Right ventricle myocardium superior (tissue), 1 donor: ENCODE measurements at regions not wholly inside any gene's neighbourhood (a gene's known extent, or its start where the extent isn't known, plus 50 kb on each side); places are given as distances from the start of the nearest gene placed in this dataset.

Source experiments
- ATAC-seq: fragments of 200-7000 bp; cut with Tn5 transposase; one replicate; pipeline ENCODE4 v1.9.1; 2020; ENCODE audit warnings: mild to moderate bottlenecking; ENCODE audit not compliant: poor library complexity
- DNase-seq: peaks from one replicate; pipeline ENCODE4 v3.0.0-alpha.2; 2020
- intact Hi-C: fragments of 100-400 bp; cut with DNase I; formaldehyde crosslinking; loops from one replicate; pipeline ENCODE4 v1.11.2; 2022
- donor health status: DM: no; HTN: yes; CAD: no; lungs with severe emphysema.

DNA sequence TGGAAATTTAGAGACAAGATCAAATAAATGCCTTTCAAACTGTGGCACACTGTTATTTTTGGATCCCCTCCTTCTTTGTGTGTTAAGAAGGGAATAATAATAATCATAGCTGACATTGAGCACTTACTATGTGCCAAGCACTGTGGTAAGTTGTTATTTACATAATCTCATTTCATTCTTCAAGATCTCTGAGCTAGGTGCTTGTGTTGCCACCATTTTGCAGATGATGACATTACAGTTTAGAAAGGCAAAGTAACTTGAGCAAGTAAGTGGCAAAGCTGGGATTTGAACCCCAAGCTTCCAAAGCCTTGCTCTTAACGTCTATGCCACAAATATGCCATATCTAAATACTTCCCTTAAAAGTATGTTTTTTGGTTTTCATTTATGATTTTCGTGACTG, 121.8 kb upstream of the TMEM161B start:
- ATAC-seq (no peak), DNase-seq (no peak)
- intact Hi-C loops = no loop called here

GRCh38 chr5:88390096-88390441, 121.4 kb upstream of the TMEM161B start:
- intact Hi-C loops = no loop called here
- ATAC-seq (no peak), DNase-seq (no peak)

- intact Hi-C loops = no loop called here
- ATAC-seq = no peak
Observed at GRCh38 chr5:88389338-88390095, 120.9 kb upstream of the TMEM161B start.

DNA sequence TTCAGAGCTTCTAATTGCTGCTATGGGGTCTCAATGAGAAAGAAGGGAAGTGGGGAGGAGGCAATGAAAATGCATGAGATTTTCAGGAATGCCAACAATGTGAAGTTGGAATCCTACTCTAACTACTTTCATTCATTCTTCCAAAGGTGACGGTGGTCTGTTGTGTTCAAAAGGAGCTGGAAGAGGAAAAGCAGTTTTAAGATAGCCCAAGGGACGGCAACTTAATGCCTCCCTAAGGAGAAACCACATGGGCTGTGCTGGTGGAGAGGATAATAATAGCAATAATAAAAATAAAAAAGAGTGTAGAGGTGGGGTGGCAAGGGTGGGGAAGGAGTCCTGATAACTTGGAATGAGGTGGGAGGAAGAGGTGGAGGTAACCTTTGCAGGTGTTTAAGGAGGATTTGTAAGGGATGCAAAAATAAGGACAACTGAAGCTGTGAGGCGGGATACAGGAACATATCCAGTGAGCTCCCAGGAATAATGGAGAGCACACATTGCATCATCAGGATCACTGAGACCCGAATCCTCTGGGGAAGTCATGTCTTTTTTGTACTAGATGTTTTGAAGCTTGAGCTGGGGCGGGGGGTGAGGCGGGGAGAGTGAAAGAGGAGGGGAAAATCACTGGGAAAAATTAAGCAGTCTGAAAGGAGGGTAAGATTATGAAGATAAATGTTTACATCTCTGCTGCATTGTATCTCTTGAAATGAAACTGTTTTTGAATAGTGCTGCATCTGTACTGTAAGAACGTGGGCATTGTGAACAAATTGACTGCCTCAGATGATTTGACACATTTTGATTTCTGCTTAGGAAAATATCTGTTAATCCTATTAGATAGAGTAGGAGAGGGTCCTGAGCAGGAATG, 120.1 kb upstream of the TMEM161B start:
- DNase-seq (no peak), ATAC-seq (no peak)
- intact Hi-C loops = no loop called here

More at GRCh38 chr5:88389338-88390095, 120.9 kb upstream of the TMEM161B start:
- DNase-seq = no peak

DNA sequence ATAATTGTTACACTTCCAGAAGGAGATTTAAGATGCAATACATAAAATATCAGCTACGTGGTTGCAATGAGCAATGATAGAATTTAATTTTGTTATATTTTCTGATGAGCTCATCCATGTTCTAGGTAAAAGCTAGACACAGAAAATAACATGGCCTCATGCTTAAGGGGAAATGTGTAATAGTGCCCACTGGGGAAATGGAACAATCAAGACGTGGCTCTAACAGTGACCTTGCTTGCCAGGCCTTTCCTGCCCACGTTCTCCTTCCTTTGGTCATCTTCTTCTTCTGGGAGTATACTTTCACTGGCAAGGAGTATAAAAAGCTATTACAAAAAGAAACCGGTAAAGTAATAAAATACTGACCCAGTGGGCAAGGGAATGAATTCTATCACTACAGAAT, 116.2 kb upstream of the TMEM161B start:
- DNase-seq (no peak), ATAC-seq (no peak)
- intact Hi-C loops = no loop called here

DNA sequence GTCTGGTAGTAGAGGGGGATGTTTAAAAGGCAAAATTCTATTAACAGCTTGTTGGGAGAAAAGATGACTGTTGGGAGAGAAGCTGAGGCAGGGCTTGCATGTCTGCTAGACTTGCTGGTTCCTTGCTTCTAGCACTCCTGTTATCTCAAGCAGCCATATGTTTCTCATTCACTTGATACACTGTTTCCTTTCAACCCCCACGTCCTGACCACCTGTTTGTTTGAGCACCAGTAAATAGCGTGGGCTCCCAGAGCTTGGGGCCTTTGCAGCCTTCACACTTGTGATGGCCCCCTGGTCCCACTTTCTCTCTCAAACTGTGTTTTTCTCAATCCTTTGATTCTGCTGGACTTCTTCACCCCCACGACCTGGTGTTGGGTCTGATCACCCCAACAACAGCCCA, 111.7 kb upstream of the TMEM161B start:
- intact Hi-C loops = no loop called here
- DNase-seq = no peak
- ATAC-seq = no peak

GRCh38 chr5:88377705-88378656, 109.3 kb upstream of the TMEM161B start:
- intact Hi-C loops = no loop called here
- DNase-seq = no peak
- no peak for ATAC-seq

DNA sequence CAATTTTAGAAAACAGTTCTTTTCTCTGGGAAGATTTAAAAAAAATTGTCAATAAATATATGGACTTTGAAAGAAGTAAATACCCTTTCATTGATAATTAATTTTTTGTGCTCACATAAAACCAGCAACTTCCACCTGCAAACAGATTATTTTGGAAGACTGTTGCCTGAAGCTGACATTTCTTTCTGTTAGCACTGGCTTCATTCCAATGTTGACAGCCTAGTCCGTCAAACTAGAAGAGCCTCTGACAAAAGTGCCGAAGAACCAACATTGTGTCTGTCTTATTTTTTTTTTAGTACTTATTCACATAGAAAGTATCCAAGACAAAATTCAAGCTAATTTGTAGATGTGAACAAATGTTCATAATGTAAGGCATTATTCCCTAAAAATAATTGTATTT, 108.6 kb upstream of the TMEM161B start:
- ATAC-seq (no peak), DNase-seq (no peak)
- intact Hi-C loops = no loop called here

- DNase-seq (no peak), ATAC-seq (no peak)
- intact Hi-C loops = no loop called here
Observed at GRCh38 chr5:88376728-88377127, 108.1 kb upstream of the TMEM161B start.

GRCh38 chr5:88374391-88374790, 105.7 kb upstream of the TMEM161B start:
- ATAC-seq (no peak), DNase-seq (no peak)
- intact Hi-C loops = no loop called here

GRCh38 chr5:88370824-88371223, 102.2 kb upstream of the TMEM161B start:
- intact Hi-C loops = no loop called here
- DNase-seq = no peak
- no peak for ATAC-seq

DNA sequence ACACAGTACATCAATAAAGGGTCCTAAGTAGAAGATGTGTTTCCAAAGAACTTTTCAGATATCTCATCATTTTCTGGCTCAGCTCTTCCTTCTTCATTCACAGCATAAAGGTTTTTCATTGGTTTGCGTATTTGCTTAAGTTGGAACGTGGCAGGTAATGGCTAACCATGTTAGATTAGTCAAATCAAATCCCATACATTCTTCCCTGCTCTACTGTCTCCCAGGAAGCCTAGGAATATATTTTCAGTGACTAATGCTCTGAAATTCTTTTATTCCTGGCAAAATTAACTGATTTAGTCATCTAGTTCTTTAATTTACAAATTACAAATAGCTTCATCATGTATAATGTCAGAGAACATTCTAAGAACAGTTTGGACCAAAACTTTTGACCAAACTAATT, 99.6 kb upstream of the TMEM161B start:
- ATAC-seq = no peak
- intact Hi-C loops = no loop called here
- no peak for DNase-seq

GRCh38 chr5:88364991-88365390, 96.3 kb upstream of the TMEM161B start:
- DNase-seq = no peak
- ATAC-seq = no peak
- intact Hi-C loops = no loop called here

DNA sequence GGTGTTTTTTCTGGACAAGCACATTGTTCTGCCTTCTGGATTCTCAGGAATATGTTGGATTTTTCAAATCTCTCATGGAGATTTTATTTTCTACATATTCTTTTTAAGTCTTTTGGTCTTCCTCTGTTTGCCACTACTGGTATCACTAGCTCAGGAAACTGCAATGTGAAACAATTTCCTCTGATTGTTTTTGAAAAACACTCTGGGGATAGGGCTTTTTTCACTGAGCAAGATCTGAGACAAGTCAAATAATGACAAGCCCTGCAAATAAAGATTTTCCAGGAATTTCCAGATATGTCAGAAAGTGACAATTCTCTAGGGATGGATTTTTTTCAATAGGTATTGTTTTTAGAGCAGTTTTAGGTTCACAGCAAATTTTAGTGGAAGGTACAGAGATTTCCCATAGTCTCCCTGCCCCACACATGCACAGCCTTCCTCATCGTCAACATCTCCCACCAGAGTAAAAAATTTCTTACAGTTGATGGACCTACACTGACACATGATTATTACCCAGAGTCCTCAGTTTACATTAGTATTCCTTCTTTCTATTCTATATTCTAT, 86.9 kb upstream of the TMEM161B start:
- DNase-seq (no peak), ATAC-seq (no peak)
- intact Hi-C loops = no loop called here

GRCh38 chr5:88325868-88326267, 57.2 kb upstream of the TMEM161B start:
- DNase-seq (no peak), ATAC-seq (no peak)
- intact Hi-C loops = no loop called here

GRCh38 chr5:88322785-88323184, 54.1 kb upstream of the TMEM161B start:
- DNase-seq (no peak), ATAC-seq (no peak)
- intact Hi-C loops = no loop called here
